Thyroid gland (tissue), 4 donors: ENCODE measurements at regions not wholly inside any gene's neighbourhood (a gene's known extent, or its start where the extent isn't known, plus 50 kb on each side); places are given as distances from the start of the nearest gene placed in this dataset.

Experiments used
- DNase-seq, 2 donors: peaks; one replicate each; pipeline ENCODE4 v3.0.0-alpha.2; 2019
- H3K27ac ChIP-seq, 3 donors: fragments of 200-600 bp; sonication (generic); 1 replicate in 2 of 3; 2 replicates in 1 of 3; pipeline ENCODE4 v1.5.1; 2016 to 2019; ENCODE audit warnings: mild to moderate bottlenecking in 1 of 3, moderate library complexity in 1 of 3
- H3K27me3 ChIP-seq: fragments of 200-600 bp; sonication (generic); one replicate; pipeline ENCODE4 v1.5.1; 2019
- H3K36me3 ChIP-seq, 2 donors: fragments of 200-600 bp; sonication (generic); one replicate each; pipeline ENCODE4 v1.5.1; 2016 to 2019
- H3K4me1 ChIP-seq, 2 donors: fragments of 200-600 bp; sonication (generic); one replicate each; pipeline ENCODE4 v1.5.1; 2017 to 2019
- H3K4me3 ChIP-seq, 3 donors: fragments of 200-600 bp; sonication (generic); replicated peaks in 1 of 3; 1 replicate in 2 of 3; 2 replicates in 1 of 3; pipeline ENCODE4 v1.5.1; 2016; ENCODE audit warnings: mild to moderate bottlenecking in 1 of 3
- H3K9me3 ChIP-seq: fragments of 200-600 bp; sonication (generic); one replicate; pipeline ENCODE4 v1.5.1; 2017
- POLR2A ChIP-seq, 2 donors: fragments of 450-650 bp; IDR thresholded peaks; one replicate each; pipeline ENCODE4 v1.6.1; 2017; ENCODE audit warnings: antibody characterized with exemption in 2 of 2, mild to moderate bottlenecking in 2 of 2, moderate library complexity in 1 of 2
- WGBS, 2 donors: methylation state at CpG; one replicate each; pipeline ENCODE4 v1.1.5; 2017; 5-methylcytosine and 5-hydroxymethylcytosine counted together
- intact Hi-C: fragments of 100-400 bp; cut with DNase I; formaldehyde crosslinking; loops from one replicate; pipeline ENCODE4 v1.15.1; 2023
- TF ChIP-seq, protein P1 (sequence below), 6 experiments: fragments of 200-600 bp in 3 of 6; fragments of 450-650 bp in 3 of 6; sonication (generic) in 3 of 6; IDR thresholded peaks; one replicate each; pipeline ENCODE4 v1.5.1; 2016 to 2019; ENCODE audit warnings: antibody characterized with exemption in 6 of 6, mild to moderate bottlenecking in 2 of 6, inconsistent platforms in 1 of 6, moderate library complexity in 1 of 6

DNA sequence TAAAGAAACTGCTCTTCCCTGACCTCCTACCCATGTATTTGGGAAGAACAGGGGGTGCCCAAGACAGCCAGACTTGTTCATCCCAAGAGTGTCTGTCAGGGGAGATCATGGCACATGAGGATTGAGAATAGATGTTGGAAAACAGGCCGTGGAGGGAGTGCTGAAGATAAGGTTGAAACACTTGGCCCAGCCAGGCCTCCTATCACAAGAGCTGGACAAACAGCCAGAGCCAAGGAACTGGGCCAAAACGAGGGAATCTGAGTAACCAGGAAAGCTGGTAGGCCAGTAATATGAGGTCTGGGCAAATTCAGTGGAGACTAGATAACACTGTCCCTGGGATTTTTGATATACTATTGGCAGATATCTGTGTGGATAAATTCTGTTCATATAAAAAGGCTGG is 161.7 kb downstream of the TMX1 start:
- H3K9me3 ChIP-seq: no peaks in the 10 kb centered on the region
- H3K4me1 ChIP-seq: no peaks in the 10 kb centered on the region
- no peak overlapping the region for H3K4me3 ChIP-seq
- no peaks in the 10 kb centered on the region for H3K36me3 ChIP-seq
- intact Hi-C loops: no loop called here
- H3K27me3 ChIP-seq: no peaks in the 10 kb centered on the region
- no peak overlapping the region for H3K27ac ChIP-seq
- TF ChIP-seq, protein P1, sequence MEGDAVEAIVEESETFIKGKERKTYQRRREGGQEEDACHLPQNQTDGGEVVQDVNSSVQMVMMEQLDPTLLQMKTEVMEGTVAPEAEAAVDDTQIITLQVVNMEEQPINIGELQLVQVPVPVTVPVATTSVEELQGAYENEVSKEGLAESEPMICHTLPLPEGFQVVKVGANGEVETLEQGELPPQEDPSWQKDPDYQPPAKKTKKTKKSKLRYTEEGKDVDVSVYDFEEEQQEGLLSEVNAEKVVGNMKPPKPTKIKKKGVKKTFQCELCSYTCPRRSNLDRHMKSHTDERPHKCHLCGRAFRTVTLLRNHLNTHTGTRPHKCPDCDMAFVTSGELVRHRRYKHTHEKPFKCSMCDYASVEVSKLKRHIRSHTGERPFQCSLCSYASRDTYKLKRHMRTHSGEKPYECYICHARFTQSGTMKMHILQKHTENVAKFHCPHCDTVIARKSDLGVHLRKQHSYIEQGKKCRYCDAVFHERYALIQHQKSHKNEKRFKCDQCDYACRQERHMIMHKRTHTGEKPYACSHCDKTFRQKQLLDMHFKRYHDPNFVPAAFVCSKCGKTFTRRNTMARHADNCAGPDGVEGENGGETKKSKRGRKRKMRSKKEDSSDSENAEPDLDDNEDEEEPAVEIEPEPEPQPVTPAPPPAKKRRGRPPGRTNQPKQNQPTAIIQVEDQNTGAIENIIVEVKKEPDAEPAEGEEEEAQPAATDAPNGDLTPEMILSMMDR (IDR thresholded peaks at IDR 0.05): no peak
- TF ChIP-seq POLR2A (IDR thresholded peaks at IDR 0.05): no peak
- 56 to 67% methylated on average over 2 of the region's 2 CpGs for WGBS, 2 donors
- DNase-seq: peak in 1 of 2 donors; percentile 7

DNA sequence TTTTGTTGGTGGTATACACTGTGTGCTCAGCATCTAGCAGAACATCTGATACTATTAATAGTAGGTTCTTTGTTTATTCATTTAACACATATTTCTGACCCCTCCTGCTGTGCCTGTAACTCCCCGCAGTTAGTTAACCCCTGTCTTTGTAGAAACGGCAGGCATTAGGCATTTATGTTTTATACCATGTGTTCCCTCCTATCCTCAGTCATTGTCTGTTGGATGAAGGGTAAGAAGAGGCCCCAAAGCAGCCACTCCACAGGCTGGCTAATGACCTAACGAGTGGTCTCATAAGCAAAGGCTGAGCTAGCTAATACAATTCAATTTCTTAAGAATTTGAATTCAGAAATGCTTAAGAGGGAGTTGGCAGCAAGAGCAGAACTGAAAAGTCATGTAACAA is 170.8 kb downstream of the TMX1 start:
- DNase-seq: no peak
- Histone ChIP-seq H3K36me3 (no peaks in the 10 kb centered on the region), H3K4me1 (no peaks in the 10 kb centered on the region), H3K27ac (no peak overlapping the region), H3K27me3 (no peaks in the 10 kb centered on the region), H3K4me3 (no peak overlapping the region), H3K9me3 (no peaks in the 10 kb centered on the region)
- intact Hi-C loops: no loop called here
- WGBS, 2 donors: 52 to 56% methylated on average over 3 of the region's 3 CpGs
- TF ChIP-seq, protein P1 (IDR thresholded peaks at IDR 0.05): no peak
- TF ChIP-seq POLR2A (IDR thresholded peaks at IDR 0.05): no peak

DNA sequence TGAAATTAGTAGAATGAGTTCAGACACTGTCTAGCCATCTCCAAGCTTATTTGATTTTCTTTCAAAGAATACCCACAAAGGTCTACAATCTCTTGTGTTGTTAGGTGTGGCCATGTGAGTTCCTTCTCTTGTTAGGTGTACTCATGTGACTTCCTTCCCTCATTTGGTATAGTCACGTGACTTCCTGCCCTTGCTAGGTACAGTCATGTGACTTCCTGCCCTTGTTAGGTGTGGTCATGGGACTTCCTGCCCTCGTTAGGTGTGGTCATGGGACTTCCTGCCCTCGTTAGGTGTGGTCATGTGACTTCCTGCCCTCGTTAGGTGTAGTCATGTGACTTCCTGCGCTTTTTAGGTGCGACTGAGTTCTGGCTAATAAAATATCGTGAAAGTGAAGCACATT is 179.6 kb downstream of the TMX1 start:
- Histone ChIP-seq H3K36me3 (no peaks in the 10 kb centered on the region), H3K27ac (no peak overlapping the region), H3K4me1 (no peaks in the 10 kb centered on the region), H3K27me3 (no peaks in the 10 kb centered on the region), H3K4me3 (no peak overlapping the region), H3K9me3 (no peaks in the 10 kb centered on the region)
- 82 to 83% methylated on average over 7 of the region's 7 CpGs for WGBS, 2 donors
- no peak for DNase-seq
- intact Hi-C loops: no loop called here
- TF ChIP-seq POLR2A (IDR thresholded peaks at IDR 0.05): no peak

DNA sequence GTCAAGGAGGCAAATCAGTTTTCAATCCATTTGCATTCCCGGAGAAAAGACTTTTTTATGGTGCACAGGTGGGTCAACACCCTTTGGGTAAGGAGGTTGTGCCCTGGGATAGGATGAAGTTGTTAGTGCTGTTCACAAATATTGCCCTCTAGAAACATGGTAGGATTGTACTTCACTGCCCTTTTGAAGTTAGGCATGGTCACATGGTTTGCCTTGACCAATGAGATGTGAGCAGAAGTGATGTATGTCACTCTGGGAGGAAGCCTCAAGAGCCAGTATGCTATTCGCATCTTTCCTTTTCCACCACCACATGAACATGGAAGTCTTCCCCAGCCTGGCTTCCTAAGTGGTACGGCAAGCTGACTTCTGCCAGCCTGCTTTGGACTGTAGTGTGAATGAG is 182.7 kb downstream of the TMX1 start:
- no peak overlapping the region for H3K4me3 ChIP-seq
- WGBS, 2 donors: 93 to 99% methylated on average over 3 of the region's 3 CpGs
- no peak overlapping the region for H3K27ac ChIP-seq
- peaks cover 0 to 4% of the 10 kb centered on the region in 2 donors for H3K4me1 ChIP-seq
- H3K9me3 ChIP-seq: no peaks in the 10 kb centered on the region
- no peaks in the 10 kb centered on the region for H3K36me3 ChIP-seq
- H3K27me3 ChIP-seq: no peaks in the 10 kb centered on the region
- no peak for DNase-seq
- TF ChIP-seq, protein P1 (IDR thresholded peaks at IDR 0.05): no peak
- TF ChIP-seq POLR2A (IDR thresholded peaks at IDR 0.05): no peak
- intact Hi-C loops: no loop called here

DNA sequence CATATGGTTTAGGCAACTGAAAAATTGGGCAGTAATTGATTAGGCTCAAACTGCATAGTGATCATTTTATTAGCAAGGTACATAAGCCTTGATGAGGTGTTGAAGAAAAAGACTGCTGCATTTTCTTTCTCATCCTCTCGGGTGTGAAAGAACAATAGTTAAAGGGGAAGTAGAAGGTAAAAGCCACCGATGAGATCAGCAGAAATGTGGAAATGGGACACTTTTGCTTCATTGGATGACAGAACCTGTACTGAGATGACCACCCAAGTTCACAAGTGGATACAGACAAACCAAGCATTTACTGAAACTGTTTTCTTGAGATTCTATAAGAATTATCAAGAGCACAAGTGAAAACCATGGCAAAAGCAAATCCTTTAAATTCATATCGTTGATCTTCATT is 184.0 kb downstream of the TMX1 start:
- TF ChIP-seq POLR2A (IDR thresholded peaks at IDR 0.05): no peak
- TF ChIP-seq, protein P1 (IDR thresholded peaks at IDR 0.05): no peak
- H3K4me3 ChIP-seq: no peak overlapping the region
- H3K36me3 ChIP-seq: no peaks in the 10 kb centered on the region
- 59 to 68% methylated on average over 3 of the region's 3 CpGs for WGBS, 2 donors
- DNase-seq: no peak
- intact Hi-C loops: no loop called here
- no peaks in the 10 kb centered on the region for H3K9me3 ChIP-seq
- H3K4me1 ChIP-seq: peaks cover 0 to 4% of the 10 kb centered on the region in 2 donors
- no peak overlapping the region for H3K27ac ChIP-seq
- H3K27me3 ChIP-seq: no peaks in the 10 kb centered on the region
